GM12878 (cell line): ENCODE measurements at regions not wholly inside any gene's neighbourhood (a gene's known extent, or its start where the extent isn't known, plus 50 kb on each side); places are given as distances from the start of the nearest gene placed in this dataset.

Experiments used
- ATAC-seq: fragments of 200-7000 bp; cut with Tn5 transposase; 3 replicates; pipeline ENCODE4 v1.9.1; 2020; ENCODE audit warnings: mild to moderate bottlenecking, moderate library complexity
- BruUV-seq: library from RNA; stranded (reverse); fragments of 400-500 nt; replicated peaks from 2 replicates; lab custom pipeline; 2021; lab: Mats Ljungman, UMichigan
- CTCF ChIA-PET: fragments of 300-600 bp; sonication (Branson Sonifier 250); formaldehyde crosslinking; extraction: SDS; loops from one replicate; lab custom pipeline; 2021; ENCODE audit warnings: inconsistent platforms; lab: Yijun Ruan, JAX
- POLR2A ChIA-PET: fragments of 350-600 bp; formaldehyde crosslinking; extraction: SDS; loops from one replicate; lab custom pipeline; 2021; ENCODE audit warnings: inconsistent platforms; lab: Charles Lee
- RAD21 ChIA-PET: fragments of 300-600 bp; sonication (Branson Sonifier 250); formaldehyde crosslinking; loops from one replicate; lab custom pipeline; 2023; ENCODE audit warnings: antibody characterized with exemption; ENCODE audit not compliant: unreplicated experiment; lab: Charles Lee
- SMC1A ChIA-PET: fragments of 300-600 bp; sonication (Branson Sonifier 250); formaldehyde crosslinking; loops from one replicate; lab custom pipeline; 2023; ENCODE audit not compliant: unreplicated experiment, uncharacterized antibody; lab: Charles Lee
- DNase-seq: peaks from one replicate; pipeline ENCODE4 v3.0.0-alpha.2; 2011; ENCODE audit warnings: low read depth, low spot score
- FAIRE-seq: peaks from 3 replicates; lab custom pipeline; 2011; peaks lifted over from hg19 to GRCh38; lab: Jason Lieb, UNC
- H2AFZ ChIP-seq: 2 replicates; pipeline ENCODE4 v1.6.0; 2011; ENCODE audit warnings: low read depth, low read length, control low read depth; ENCODE audit not compliant: control insufficient read depth
- H3K27ac ChIP-seq: 2 replicates; pipeline ENCODE4 v1.5.1; 2011; ENCODE audit warnings: control low read depth; ENCODE audit not compliant: control insufficient read depth, insufficient read depth
- H3K27me3 ChIP-seq, 2 experiments: replicated peaks in 1 of 2; 2 replicates each; pipeline versions ENCODE4 v1.6.0 to v1.6.1; 2011; ENCODE audit warnings: low read length in 1 of 2; ENCODE audit not compliant: control insufficient read depth in 2 of 2, insufficient read depth in 2 of 2
- H3K36me3 ChIP-seq, 2 experiments: 2 replicates each; pipeline ENCODE4 v1.5.1; 2011; ENCODE audit warnings: low read length in 1 of 2; ENCODE audit not compliant: control insufficient read depth in 2 of 2, insufficient read depth in 2 of 2
- H3K4me1 ChIP-seq: 2 replicates; pipeline ENCODE4 v1.6.1; 2011; ENCODE audit warnings: mild to moderate bottlenecking, low read length, moderate library complexity, mixed read lengths; ENCODE audit not compliant: control insufficient read depth, insufficient read depth
- H3K4me2 ChIP-seq: 2 replicates; pipeline ENCODE4 v1.6.0; 2011; ENCODE audit warnings: control low read depth; ENCODE audit not compliant: control insufficient read depth, insufficient read depth
- H3K4me3 ChIP-seq: fragments of 200-600 bp; sonication (generic); 2 replicates; pipeline ENCODE4 v1.5.1; 2016
- H3K79me2 ChIP-seq: 2 replicates; pipeline ENCODE4 v1.6.0; 2011; ENCODE audit warnings: low read length; ENCODE audit not compliant: control insufficient read depth, insufficient read depth
- H3K9ac ChIP-seq: 2 replicates; pipeline ENCODE4 v1.8.0; 2011; ENCODE audit warnings: low read length, control low read depth, mixed read lengths; ENCODE audit not compliant: control insufficient read depth, insufficient read depth
- H3K9me3 ChIP-seq: replicated peaks from 3 replicates; pipeline ENCODE4 v1.5.1; 2011; ENCODE audit warnings: mild to moderate bottlenecking, low read length; ENCODE audit not compliant: control insufficient read depth, insufficient read depth
- H4K20me1 ChIP-seq: 2 replicates; pipeline ENCODE4 v1.6.0; 2011; ENCODE audit not compliant: control insufficient read depth, insufficient read depth
- MEF2A ChIP-seq: IDR thresholded peaks from 2 replicates; pipeline ENCODE4 v1.6.1; 2011; ENCODE audit warnings: low read depth, mild to moderate bottlenecking, low read length, moderate library complexity; ENCODE audit not compliant: insufficient read depth
- MYB ChIP-seq: fragments of 150-350 bp; IDR thresholded peaks from 2 replicates; pipeline ENCODE4 v1.6.1; 2014; ENCODE audit warnings: mild to moderate bottlenecking, low read depth, low read length, borderline replicate concordance
- POU2F2 ChIP-seq: IDR thresholded peaks from 3 replicates; pipeline ENCODE4 v1.6.1; 2011; ENCODE audit warnings: low read depth, mild to moderate bottlenecking, low read length, borderline replicate concordance
- RAD51 ChIP-seq: fragments of 450-650 bp; IDR thresholded peaks from 2 replicates; pipeline ENCODE4 v1.6.1; 2016; ENCODE audit warnings: moderate library complexity, mild to moderate bottlenecking, inconsistent platforms
- RB1 ChIP-seq: fragments of 450-650 bp; formaldehyde crosslinking; IDR thresholded peaks from 2 replicates; pipeline ENCODE4 v1.6.1; 2017; ENCODE audit warnings: mild to moderate bottlenecking, borderline replicate concordance
- SREBF1 ChIP-seq: IDR thresholded peaks from 2 replicates; pipeline ENCODE4 v1.6.1; 2012; ENCODE audit warnings: mild to moderate bottlenecking, low read length
- STAT3 ChIP-seq: IDR thresholded peaks from 2 replicates; pipeline ENCODE4 v1.6.1; 2011; ENCODE audit warnings: low read depth, low read length, improper control_type of control experiment
- TBL1XR1 ChIP-seq: IDR thresholded peaks from 2 replicates; pipeline ENCODE4 v1.6.1; 2012; ENCODE audit warnings: low read depth, low read length, improper control_type of control experiment
- TCF3 ChIP-seq: IDR thresholded peaks from 2 replicates; pipeline ENCODE4 v1.6.1; 2012; ENCODE audit warnings: low read depth, mild to moderate bottlenecking, low read length, borderline replicate concordance; ENCODE audit not compliant: insufficient read depth
- ZBTB4 ChIP-seq: fragments of 450-650 bp; formaldehyde crosslinking; IDR thresholded peaks from 2 replicates; pipeline ENCODE4 v1.4.0; 2022; ENCODE audit warnings: mild to moderate bottlenecking, moderate library complexity
- WGBS: methylation state at CpG from one replicate; pipeline ENCODE4 v1.1.6; 2016; ENCODE audit warnings: low lambda C conversion rate; ENCODE audit not compliant: insufficient replicate concordance, insufficient coverage; ENCODE audit errors: missing lambda C conversion rate; 5-methylcytosine and 5-hydroxymethylcytosine counted together
- in situ Hi-C: fragments of 300-500 bp; cut with MboI; formaldehyde crosslinking; loops from 9 replicates; pipeline ENCODE4 v1.14.3; 2018; ENCODE audit warnings: mixed read lengths
- intact Hi-C: fragments of 100-400 bp; cut with micrococcal nuclease; formaldehyde crosslinking; loops from one replicate; pipeline ENCODE4 v1.14.2; 2022; ENCODE audit not compliant: unreplicated experiment
- TF ChIP-seq, protein P1 (sequence below): IDR thresholded peaks from 2 replicates; pipeline ENCODE4 v1.6.1; 2011; ENCODE audit warnings: borderline replicate concordance, low read depth, mild to moderate bottlenecking, moderate library complexity, mixed read lengths, low read length; ENCODE audit not compliant: insufficient read depth; ENCODE audit errors: extremely low read length

DNA sequence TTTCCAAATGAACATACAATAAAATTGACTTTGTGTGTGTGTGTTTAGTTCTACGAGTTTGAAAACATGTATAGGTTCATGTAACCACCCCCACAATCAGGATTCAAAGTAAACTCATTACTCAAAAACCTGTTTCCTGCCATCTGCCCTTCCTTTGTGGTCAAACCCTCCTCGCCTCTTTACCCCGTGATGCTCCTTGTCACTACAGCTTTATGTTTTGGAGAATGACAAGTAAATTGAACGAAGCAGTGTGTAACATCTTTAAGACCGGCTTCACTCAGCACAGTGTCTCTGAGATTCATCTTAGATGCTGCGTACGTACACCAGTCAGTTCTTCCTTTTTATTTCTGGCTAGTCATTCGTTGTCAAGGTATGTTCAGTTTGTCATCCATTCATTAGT is 54.6 kb upstream of the MKI67 start:
- H4K20me1 ChIP-seq: no peaks in the 10 kb centered on the region
- intact Hi-C loops (no loop called here), in situ Hi-C loops (no loop called here)
- no peak for ATAC-seq
- SMC1A ChIA-PET: no interaction called here
- CTCF ChIA-PET: interaction anchor here (0.7 to 1.3 kb wide), 3 partner anchors 14 to 112 kb away, joined by 3 read pairs; no protein-coding TSS in a partner anchor
- H3K79me2 ChIP-seq: no peaks in the 10 kb centered on the region
- H3K9me3 ChIP-seq: no peaks in the 10 kb centered on the region
- H3K36me3 ChIP-seq: no peaks in the 10 kb centered on the region
- no peak overlapping the region for H3K27ac ChIP-seq
- RAD21 ChIA-PET: no interaction called here
- H3K4me2 ChIP-seq: no peak overlapping the region
- BruUV-seq: no TSS peak
- H3K27me3 ChIP-seq: no peaks in the 10 kb centered on the region
- POLR2A ChIA-PET: no interaction called here
- TF ChIP-seq RAD51 (no peak), RB1 (no peak), SREBF1 (no peak), MEF2A (no peak), STAT3 (no peak), TCF3 (no peak), ZBTB4 (CRISPR knock-in tag) (no peak), TBL1XR1 (no peak), MYB (no peak), POU2F2 (no peak)
- TF ChIP-seq, protein P1, sequence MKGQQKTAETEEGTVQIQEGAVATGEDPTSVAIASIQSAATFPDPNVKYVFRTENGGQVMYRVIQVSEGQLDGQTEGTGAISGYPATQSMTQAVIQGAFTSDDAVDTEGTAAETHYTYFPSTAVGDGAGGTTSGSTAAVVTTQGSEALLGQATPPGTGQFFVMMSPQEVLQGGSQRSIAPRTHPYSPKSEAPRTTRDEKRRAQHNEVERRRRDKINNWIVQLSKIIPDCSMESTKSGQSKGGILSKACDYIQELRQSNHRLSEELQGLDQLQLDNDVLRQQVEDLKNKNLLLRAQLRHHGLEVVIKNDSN: no peak
- no peak overlapping the region for H2AFZ ChIP-seq
- no peak overlapping the region for H3K4me3 ChIP-seq
- 3% methylated on average over 8 of the region's 8 CpGs for WGBS
- H3K9ac ChIP-seq: no peak overlapping the region
- no peaks in the 10 kb centered on the region; the same call in 1 of the 2 replicates for H3K4me1 ChIP-seq
- DNase-seq: no peak
- no peak for FAIRE-seq
